GM12878 (cell line): ENCODE measurements at regions not wholly inside any gene's neighbourhood (a gene's known extent, or its start where the extent isn't known, plus 50 kb on each side); places are given as distances from the start of the nearest gene placed in this dataset.

Experiments
- ATAC-seq: fragments of 200-7000 bp; cut with Tn5 transposase; 3 replicates; pipeline ENCODE4 v1.9.1; 2020; ENCODE audit warnings: mild to moderate bottlenecking, moderate library complexity
- BruUV-seq: library from RNA; stranded (reverse); fragments of 400-500 nt; replicated peaks from 2 replicates; lab custom pipeline; 2021; lab: Mats Ljungman, UMichigan
- CTCF ChIA-PET: fragments of 300-600 bp; sonication (Branson Sonifier 250); formaldehyde crosslinking; extraction: SDS; loops from one replicate; lab custom pipeline; 2021; ENCODE audit warnings: inconsistent platforms; lab: Yijun Ruan, JAX
- POLR2A ChIA-PET: fragments of 350-600 bp; formaldehyde crosslinking; extraction: SDS; loops from one replicate; lab custom pipeline; 2021; ENCODE audit warnings: inconsistent platforms; lab: Charles Lee
- RAD21 ChIA-PET: fragments of 300-600 bp; sonication (Branson Sonifier 250); formaldehyde crosslinking; loops from one replicate; lab custom pipeline; 2023; ENCODE audit warnings: antibody characterized with exemption; ENCODE audit not compliant: unreplicated experiment; lab: Charles Lee
- SMC1A ChIA-PET: fragments of 300-600 bp; sonication (Branson Sonifier 250); formaldehyde crosslinking; loops from one replicate; lab custom pipeline; 2023; ENCODE audit not compliant: unreplicated experiment, uncharacterized antibody; lab: Charles Lee
- DNase-seq: peaks from one replicate; pipeline ENCODE4 v3.0.0-alpha.2; 2011; ENCODE audit warnings: low read depth, low spot score
- FAIRE-seq: peaks from 3 replicates; lab custom pipeline; 2011; peaks lifted over from hg19 to GRCh38; lab: Jason Lieb, UNC
- H2AFZ ChIP-seq: 2 replicates; pipeline ENCODE4 v1.6.0; 2011; ENCODE audit warnings: low read depth, low read length, control low read depth; ENCODE audit not compliant: control insufficient read depth
- H3K27ac ChIP-seq: 2 replicates; pipeline ENCODE4 v1.5.1; 2011; ENCODE audit warnings: control low read depth; ENCODE audit not compliant: control insufficient read depth, insufficient read depth
- H3K27me3 ChIP-seq, 2 experiments: replicated peaks in 1 of 2; 2 replicates each; pipeline versions ENCODE4 v1.6.0 to v1.6.1; 2011; ENCODE audit warnings: low read length in 1 of 2; ENCODE audit not compliant: control insufficient read depth in 2 of 2, insufficient read depth in 2 of 2
- H3K36me3 ChIP-seq, 2 experiments: 2 replicates each; pipeline ENCODE4 v1.5.1; 2011; ENCODE audit warnings: low read length in 1 of 2; ENCODE audit not compliant: control insufficient read depth in 2 of 2, insufficient read depth in 2 of 2
- H3K4me1 ChIP-seq: 2 replicates; pipeline ENCODE4 v1.6.1; 2011; ENCODE audit warnings: mild to moderate bottlenecking, low read length, moderate library complexity, mixed read lengths; ENCODE audit not compliant: control insufficient read depth, insufficient read depth
- H3K4me2 ChIP-seq: 2 replicates; pipeline ENCODE4 v1.6.0; 2011; ENCODE audit warnings: control low read depth; ENCODE audit not compliant: control insufficient read depth, insufficient read depth
- H3K4me3 ChIP-seq: fragments of 200-600 bp; sonication (generic); 2 replicates; pipeline ENCODE4 v1.5.1; 2016
- H3K79me2 ChIP-seq: 2 replicates; pipeline ENCODE4 v1.6.0; 2011; ENCODE audit warnings: low read length; ENCODE audit not compliant: control insufficient read depth, insufficient read depth
- H3K9ac ChIP-seq: 2 replicates; pipeline ENCODE4 v1.8.0; 2011; ENCODE audit warnings: low read length, control low read depth, mixed read lengths; ENCODE audit not compliant: control insufficient read depth, insufficient read depth
- H3K9me3 ChIP-seq: replicated peaks from 3 replicates; pipeline ENCODE4 v1.5.1; 2011; ENCODE audit warnings: mild to moderate bottlenecking, low read length; ENCODE audit not compliant: control insufficient read depth, insufficient read depth
- H4K20me1 ChIP-seq: 2 replicates; pipeline ENCODE4 v1.6.0; 2011; ENCODE audit not compliant: control insufficient read depth, insufficient read depth
- EED ChIP-seq: sonication (generic); IDR thresholded peaks from 2 replicates; pipeline ENCODE4 v1.6.1; 2016; ENCODE audit warnings: antibody characterized with exemption, low read depth
- IKZF1 ChIP-seq: fragments of 450-650 bp; conservative IDR thresholded peaks from 2 replicates; pipeline ENCODE4 v1.6.1; 2017; ENCODE audit warnings: antibody characterized with exemption, mild to moderate bottlenecking
- IRF4 ChIP-seq: IDR thresholded peaks from 2 replicates; pipeline ENCODE4 v1.6.1; 2011; ENCODE audit warnings: low read depth, low read length
- WGBS: methylation state at CpG from one replicate; pipeline ENCODE4 v1.1.6; 2016; ENCODE audit warnings: low lambda C conversion rate; ENCODE audit not compliant: insufficient replicate concordance, insufficient coverage; ENCODE audit errors: missing lambda C conversion rate; 5-methylcytosine and 5-hydroxymethylcytosine counted together
- in situ Hi-C: fragments of 300-500 bp; cut with MboI; formaldehyde crosslinking; loops from 9 replicates; pipeline ENCODE4 v1.14.3; 2018; ENCODE audit warnings: mixed read lengths
- intact Hi-C: fragments of 100-400 bp; cut with micrococcal nuclease; formaldehyde crosslinking; loops from one replicate; pipeline ENCODE4 v1.14.2; 2022; ENCODE audit not compliant: unreplicated experiment
- TF ChIP-seq, protein P1 (sequence below): fragments of 450-650 bp; IDR thresholded peaks from 2 replicates; pipeline ENCODE4 v1.6.1; 2016; ENCODE audit warnings: mild to moderate bottlenecking, moderate library complexity, borderline replicate concordance

DNA sequence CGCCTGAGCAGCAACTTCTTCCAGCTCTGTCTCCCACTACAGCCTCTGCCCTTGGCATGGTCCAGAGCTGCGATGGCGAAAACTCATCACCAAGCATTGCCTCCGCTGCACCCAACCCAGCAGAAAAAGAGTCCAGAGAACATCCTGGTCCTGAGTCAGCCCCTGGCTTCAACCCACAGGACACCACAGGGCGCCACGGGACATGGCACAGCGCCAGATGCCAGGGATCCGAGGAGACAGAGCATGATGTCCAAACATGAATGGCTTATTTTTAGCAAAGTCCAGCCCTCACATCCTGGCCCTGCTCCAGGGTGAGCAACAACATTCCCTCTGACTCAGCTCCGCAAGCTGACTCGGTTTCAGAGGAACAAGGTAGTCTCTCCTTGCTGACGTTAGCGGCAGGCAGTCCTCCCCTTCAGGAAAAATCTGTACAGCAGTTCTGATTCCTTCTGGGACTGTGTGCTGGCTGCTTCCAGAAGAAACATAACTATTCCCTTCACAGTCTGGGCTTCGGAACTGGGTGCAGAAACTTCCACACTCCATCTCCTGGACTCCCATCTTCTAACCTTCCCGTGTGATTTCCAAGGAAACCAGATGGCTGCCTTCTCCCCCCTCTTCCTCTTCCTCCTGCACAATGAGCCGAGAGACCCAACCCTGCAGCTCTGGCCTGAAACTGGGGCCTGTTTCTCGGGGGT lies 131.3 kb downstream of the TOMM20 start:
- Histone ChIP-seq H3K27me3 (no peaks in the 10 kb centered on the region), H4K20me1 (no peaks in the 10 kb centered on the region), H3K4me2 (no peak overlapping the region), H3K4me3 (no peak overlapping the region), H3K4me1 (no peaks in the 10 kb centered on the region), H2AFZ (no peak overlapping the region), H3K27ac (no peak overlapping the region), H3K9me3 (no peaks in the 10 kb centered on the region), H3K36me3 (no peaks in the 10 kb centered on the region), H3K79me2 (no peaks in the 10 kb centered on the region), H3K9ac (no peak overlapping the region)
- FAIRE-seq, result no peak
- no TSS peak for BruUV-seq
- POLR2A ChIA-PET, result no interaction called here
- intact Hi-C loops (no loop called here), in situ Hi-C loops (no loop called here)
- ATAC-seq, result no peak
- DNase-seq, result no peak
- WGBS, result 85% methylated on average over 16 of the region's 16 CpGs
- CTCF ChIA-PET, result no interaction called here
- RAD21 ChIA-PET, result interaction anchor here (1.5 kb wide), 1 partner anchor 18 kb away, joined by 4 read pairs; no protein-coding TSS in a partner anchor
- TF ChIP-seq IKZF1 (no peak), EED (0 out of 2 replicates have a peak, but pooled peaks have one; percentile 13)
- TF ChIP-seq, all 136 proteins: peak for 1
- SMC1A ChIA-PET, result interaction anchor here (0.9 to 1.3 kb wide), 2 partner anchors 8 to 9 kb away, joined by 3 to 4 read pairs; no protein-coding TSS in a partner anchor

DNA sequence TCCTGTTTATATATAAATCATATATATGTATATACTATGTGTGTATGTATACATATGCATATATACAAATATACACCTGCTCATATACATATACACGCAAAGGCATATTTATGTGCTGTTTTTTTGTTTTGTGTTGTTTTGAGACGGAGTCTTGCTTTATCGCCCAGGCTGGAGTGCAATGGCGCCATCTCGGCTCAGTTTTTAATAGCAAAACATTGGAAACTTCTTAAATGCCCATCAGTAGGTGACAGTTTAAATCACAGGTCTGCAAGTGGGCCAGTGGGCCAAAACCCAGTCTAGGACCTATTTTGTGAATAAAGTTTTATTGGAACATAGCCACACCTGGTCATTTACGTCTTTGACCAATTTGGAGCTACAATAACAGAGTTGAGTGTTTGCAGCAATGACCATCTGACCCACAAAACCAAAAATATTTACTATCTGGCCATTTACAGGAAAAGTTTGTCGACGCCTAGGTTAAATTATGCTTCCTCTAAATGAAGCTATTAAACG lies 132.3 kb downstream of the TOMM20 start:
- Histone ChIP-seq H3K9me3 (no peaks in the 10 kb centered on the region), H3K9ac (no peak overlapping the region), H3K27me3 (no peaks in the 10 kb centered on the region), H3K4me3 (no peak overlapping the region), H3K36me3 (no peaks in the 10 kb centered on the region), H3K79me2 (no peaks in the 10 kb centered on the region), H3K4me2 (no peak overlapping the region), H2AFZ (no peak overlapping the region), H4K20me1 (no peaks in the 10 kb centered on the region), H3K27ac (no peak overlapping the region), H3K4me1 (no peaks in the 10 kb centered on the region)
- DNase-seq, result no peak
- ChIA-PET SMC1A (interaction anchor here (0.9 to 1.3 kb wide), 3 partner anchors 8 to 16 kb away, joined by 3 to 4 read pairs (median 3); no protein-coding TSS in a partner anchor), RAD21 (interaction anchor here (0.5 to 1.5 kb wide), 2 partner anchors 17 to 109 kb away, joined by 4 to 5 read pairs; no protein-coding TSS in a partner anchor), CTCF (interaction anchor here (0.8 to 0.9 kb wide), 2 partner anchors 9 kb away, joined by 3 read pairs; no protein-coding TSS in a partner anchor), POLR2A (no interaction called here)
- in situ Hi-C loops (no loop called here), intact Hi-C loops (no loop called here)
- 92% methylated on average over 9 of the region's 9 CpGs for WGBS
- no peak for FAIRE-seq
- TF ChIP-seq IRF4, result no peak
- TF ChIP-seq, protein P1, sequence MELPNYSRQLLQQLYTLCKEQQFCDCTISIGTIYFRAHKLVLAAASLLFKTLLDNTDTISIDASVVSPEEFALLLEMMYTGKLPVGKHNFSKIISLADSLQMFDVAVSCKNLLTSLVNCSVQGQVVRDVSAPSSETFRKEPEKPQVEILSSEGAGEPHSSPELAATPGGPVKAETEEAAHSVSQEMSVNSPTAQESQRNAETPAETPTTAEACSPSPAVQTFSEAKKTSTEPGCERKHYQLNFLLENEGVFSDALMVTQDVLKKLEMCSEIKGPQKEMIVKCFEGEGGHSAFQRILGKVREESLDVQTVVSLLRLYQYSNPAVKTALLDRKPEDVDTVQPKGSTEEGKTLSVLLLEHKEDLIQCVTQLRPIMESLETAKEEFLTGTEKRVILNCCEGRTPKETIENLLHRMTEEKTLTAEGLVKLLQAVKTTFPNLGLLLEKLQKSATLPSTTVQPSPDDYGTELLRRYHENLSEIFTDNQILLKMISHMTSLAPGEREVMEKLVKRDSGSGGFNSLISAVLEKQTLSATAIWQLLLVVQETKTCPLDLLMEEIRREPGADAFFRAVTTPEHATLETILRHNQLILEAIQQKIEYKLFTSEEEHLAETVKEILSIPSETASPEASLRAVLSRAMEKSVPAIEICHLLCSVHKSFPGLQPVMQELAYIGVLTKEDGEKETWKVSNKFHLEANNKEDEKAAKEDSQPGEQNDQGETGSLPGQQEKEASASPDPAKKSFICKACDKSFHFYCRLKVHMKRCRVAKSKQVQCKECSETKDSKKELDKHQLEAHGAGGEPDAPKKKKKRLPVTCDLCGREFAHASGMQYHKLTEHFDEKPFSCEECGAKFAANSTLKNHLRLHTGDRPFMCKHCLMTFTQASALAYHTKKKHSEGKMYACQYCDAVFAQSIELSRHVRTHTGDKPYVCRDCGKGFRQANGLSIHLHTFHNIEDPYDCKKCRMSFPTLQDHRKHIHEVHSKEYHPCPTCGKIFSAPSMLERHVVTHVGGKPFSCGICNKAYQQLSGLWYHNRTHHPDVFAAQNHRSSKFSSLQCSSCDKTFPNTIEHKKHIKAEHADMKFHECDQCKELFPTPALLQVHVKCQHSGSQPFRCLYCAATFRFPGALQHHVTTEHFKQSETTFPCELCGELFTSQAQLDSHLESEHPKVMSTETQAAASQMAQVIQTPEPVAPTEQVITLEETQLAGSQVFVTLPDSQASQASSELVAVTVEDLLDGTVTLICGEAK, result peak; percentile 55; the same call in 1 of the 2 replicates
- no TSS peak for BruUV-seq
- no peak for ATAC-seq
